Common myeloid progenitor, CD34-positive (primary cell): ENCODE measurements at regions not wholly inside any gene's neighbourhood (a gene's known extent, or its start where the extent isn't known, plus 50 kb on each side); places are given as distances from the start of the nearest gene placed in this dataset.
A peak's percentile ranks its signal among the peaks of the same experiment; 100 is the strongest.

Experiments used
- CTCF ChIA-PET: fragments of 350-600 bp; sonication (Branson Sonifier 250); formaldehyde crosslinking; loops from one replicate; lab custom pipeline; 2021; ENCODE audit warnings: antibody characterized with exemption; lab: Charles Lee
- POLR2A ChIA-PET: fragments of 350-600 bp; sonication (Branson Sonifier 250); formaldehyde crosslinking; loops from one replicate; lab custom pipeline; 2021; ENCODE audit warnings: antibody characterized with exemption; lab: Charles Lee
- DNase-seq, 3 donors: peaks; one replicate each; pipeline versions ENCODE4 v3.0.0 to v3.0.0-alpha.2; 2013
- H3K27ac ChIP-seq, 2 experiments: 1 replicate in 1 of 2; 2 replicates in 1 of 2; pipeline ENCODE4 v1.7.0; 2013; ENCODE audit warnings: inconsistent platforms in 2 of 2, low read length in 2 of 2, mild to moderate bottlenecking in 2 of 2, low read depth in 1 of 2, moderate library complexity in 1 of 2; ENCODE audit not compliant: severe bottlenecking in 2 of 2, insufficient read depth in 1 of 2, poor library complexity in 1 of 2
- H3K27me3 ChIP-seq, 5 experiments: replicated peaks in 2 of 5; 1 replicate in 3 of 5; 2 replicates in 2 of 5; pipeline versions ENCODE4 v1.6.1 to v1.7.0; 2013; ENCODE audit warnings: low read length in 4 of 5, mild to moderate bottlenecking in 2 of 5, moderate library complexity in 2 of 5, inconsistent platforms in 1 of 5; ENCODE audit not compliant: insufficient read depth in 5 of 5, control insufficient read depth in 4 of 5
- H3K36me3 ChIP-seq, 4 experiments: 1 replicate in 2 of 4; 2 replicates in 2 of 4; pipeline versions ENCODE4 v1.6.1 to v1.7.0; 2013; ENCODE audit warnings: low read length in 3 of 4, control low read depth in 1 of 4, mild to moderate bottlenecking in 1 of 4; ENCODE audit not compliant: control insufficient read depth in 4 of 4, insufficient read depth in 4 of 4
- H3K4me1 ChIP-seq, 4 experiments: 1 replicate in 3 of 4; 2 replicates in 1 of 4; pipeline versions ENCODE4 v1.6.1 to v1.7.1; 2013; ENCODE audit warnings: low read length in 3 of 4, mild to moderate bottlenecking in 3 of 4, control low read depth in 1 of 4, inconsistent platforms in 1 of 4, moderate library complexity in 1 of 4; ENCODE audit not compliant: control insufficient read depth in 4 of 4, insufficient read depth in 4 of 4; ENCODE audit errors: control extremely low read depth in 1 of 4
- H3K4me3 ChIP-seq, 7 experiments: 1 replicate in 4 of 7; 2 replicates in 3 of 7; pipeline versions ENCODE4 v1.5.1 to v1.7.0; 2013; ENCODE audit warnings: mild to moderate bottlenecking in 7 of 7, low read length in 6 of 7, moderate library complexity in 6 of 7, inconsistent platforms in 2 of 7, low read depth in 2 of 7, control low read depth in 1 of 7; ENCODE audit not compliant: insufficient read depth in 4 of 7, control insufficient read depth in 1 of 7; ENCODE audit errors: extremely low read depth in 1 of 7
- H3K9me3 ChIP-seq, 5 experiments: 1 replicate in 4 of 5; 2 replicates in 1 of 5; pipeline versions ENCODE4 v1.6.1 to v1.7.1; 2013; ENCODE audit warnings: low read length in 4 of 5, mild to moderate bottlenecking in 2 of 5, inconsistent platforms in 1 of 5, low read depth in 1 of 5, moderate library complexity in 1 of 5; ENCODE audit not compliant: control insufficient read depth in 4 of 5, insufficient read depth in 2 of 5; ENCODE audit errors: control extremely low read depth in 1 of 5
- WGBS: methylation state at CpG from one replicate; pipeline ENCODE4 v1.1.5; 2013; ENCODE audit not compliant: insufficient coverage; 5-methylcytosine and 5-hydroxymethylcytosine counted together

DNA sequence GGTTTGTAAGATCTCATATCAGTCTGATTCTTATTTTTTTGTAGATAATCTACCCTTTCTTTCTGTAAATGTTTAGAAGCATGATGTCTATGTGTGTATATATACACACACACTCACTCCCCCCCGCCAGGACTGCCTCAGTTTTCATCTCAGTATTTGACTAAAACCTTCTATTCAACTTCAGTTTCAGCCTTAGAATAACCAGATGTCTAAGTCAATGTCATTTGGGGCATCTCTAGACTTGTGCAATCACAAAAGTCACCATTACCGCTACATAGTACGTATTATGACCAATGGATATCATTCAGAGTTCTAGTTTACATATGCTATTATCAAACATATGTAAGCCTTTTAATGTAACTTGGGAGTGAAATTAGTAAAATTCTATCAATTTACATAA, 53.3 kb upstream of the BOLA1 start:
- H3K4me3 ChIP-seq, result peak overlapping the region in 2 of 7 experiments; percentile 11 to 100
- H3K4me1 ChIP-seq, result peaks cover 28 to 60% (median 53%) of the 10 kb centered on the region in 4 experiments
- H3K9me3 ChIP-seq, result no peaks in the 10 kb centered on the region
- H3K27me3 ChIP-seq, result no peaks in the 10 kb centered on the region
- CTCF ChIA-PET, result interaction anchor here (1.0 kb wide), 1 partner anchor 29 kb away, joined by 3 read pairs; no protein-coding TSS in a partner anchor
- WGBS, result no CpG with 5 or more reads among the region's 3 CpGs
- peaks cover 0 to 11% (median 6%) of the 10 kb centered on the region in 4 experiments for H3K36me3 ChIP-seq
- peak overlapping the region in 1 of 2 experiments; percentile 10 for H3K27ac ChIP-seq
- DNase-seq, result peak in 1 of 3 donors; percentile 9
- POLR2A ChIA-PET, result interaction anchor here (0.7 kb wide), 1 partner anchor 40 kb away, joined by 5 read pairs; a partner anchor contains a TSS

DNA sequence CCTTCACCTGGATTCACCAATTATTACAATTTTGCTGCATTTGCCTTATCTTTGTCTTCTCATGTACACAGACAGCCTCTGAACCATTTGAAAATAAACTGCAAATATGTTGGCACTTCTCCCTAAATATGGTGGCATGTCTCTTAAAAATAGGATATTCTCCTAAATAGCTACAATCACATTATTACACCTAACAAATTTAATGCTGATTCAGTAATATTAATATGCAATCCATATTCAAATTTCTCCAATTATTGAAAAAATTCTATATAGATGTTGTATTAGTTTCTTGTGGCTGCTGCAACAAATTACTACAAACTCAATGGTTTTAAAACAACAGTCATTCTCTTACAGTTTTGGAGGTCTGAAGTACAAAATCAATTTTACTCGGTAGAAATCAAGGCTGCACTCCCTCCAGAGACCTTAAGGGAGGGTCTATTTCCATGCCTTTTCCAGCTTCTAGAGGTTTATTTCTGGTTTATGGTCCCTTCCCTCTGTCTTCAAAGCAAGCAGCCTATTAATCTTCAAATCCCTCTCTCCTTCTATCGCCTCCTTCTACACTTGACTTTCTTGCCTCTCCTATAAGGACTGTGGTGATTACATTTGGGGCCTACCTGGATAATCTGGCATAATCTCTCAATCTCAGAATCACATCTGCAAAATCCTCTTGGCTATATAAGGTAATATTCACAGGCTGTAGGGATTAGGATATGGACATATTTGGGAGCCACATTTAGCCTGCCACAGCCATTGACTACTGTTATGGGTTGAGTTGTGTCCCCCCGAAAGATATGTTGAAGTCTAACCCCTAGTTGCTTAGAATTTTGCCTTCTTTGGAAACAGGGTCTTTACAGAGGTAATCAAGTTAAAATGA, 52.5 kb upstream of the BOLA1 start:
- no peaks in the 10 kb centered on the region for H3K9me3 ChIP-seq
- peaks cover 28 to 60% (median 53%) of the 10 kb centered on the region in 4 experiments for H3K4me1 ChIP-seq
- WGBS, result 100% methylated on average over 2 of the region's 3 CpGs
- H3K4me3 ChIP-seq, result peak overlapping the region in 1 of 7 experiments; percentile 98
- peaks cover 0 to 11% (median 6%) of the 10 kb centered on the region in 4 experiments for H3K36me3 ChIP-seq
- ChIA-PET CTCF (no interaction called here), POLR2A (no interaction called here)
- no peak overlapping the region for H3K27ac ChIP-seq
- no peaks in the 10 kb centered on the region for H3K27me3 ChIP-seq
- DNase-seq, result peak in 1 of 3 donors; percentile 10

DNA sequence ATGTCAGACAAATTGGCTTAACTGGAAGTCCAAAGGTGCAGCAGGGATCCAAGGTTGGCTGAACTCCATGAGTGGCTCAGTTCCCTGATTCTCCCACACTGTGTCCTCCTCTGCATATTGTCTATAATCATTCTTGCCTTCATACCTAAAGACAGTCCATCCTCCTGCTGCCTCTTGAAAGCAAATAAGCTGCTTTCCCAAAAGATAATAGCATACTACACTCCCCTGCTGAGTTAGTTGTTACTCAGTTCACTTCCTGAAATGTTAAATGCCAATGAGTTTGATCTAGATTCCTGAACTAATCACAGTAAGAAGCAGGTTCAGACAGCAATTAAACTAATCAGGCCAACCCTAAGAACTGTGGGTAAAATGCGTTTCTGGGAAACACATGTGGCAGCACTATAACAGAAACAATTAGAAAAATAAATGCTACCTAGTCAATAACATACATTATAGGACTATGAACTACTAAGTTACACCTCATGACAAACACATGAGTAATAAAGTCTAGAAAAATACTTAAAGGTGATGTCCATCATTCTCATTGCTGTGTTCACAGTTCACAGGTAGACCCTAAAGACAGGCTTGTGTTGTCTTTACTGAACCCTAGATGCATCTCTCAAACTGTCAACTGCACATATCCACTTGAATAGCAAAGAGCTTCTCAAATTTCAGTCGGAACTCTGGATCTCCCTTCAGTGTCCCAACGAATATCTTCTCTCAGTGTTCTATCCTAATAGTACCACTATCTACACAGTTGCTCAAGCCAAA, 50.8 kb upstream of the BOLA1 start:
- H3K27me3 ChIP-seq, result no peaks in the 10 kb centered on the region
- H3K36me3 ChIP-seq, result peaks cover 0 to 11% (median 6%) of the 10 kb centered on the region in 4 experiments
- peaks cover 28 to 60% (median 53%) of the 10 kb centered on the region in 4 experiments for H3K4me1 ChIP-seq
- peak overlapping the region in 6 of 7 experiments; percentile 63 to 98 (median 83) for H3K4me3 ChIP-seq
- 38% methylated on average over 2 of the region's 3 CpGs for WGBS
- peak in 1 of 3 donors; percentile 2 for DNase-seq
- H3K9me3 ChIP-seq, result no peaks in the 10 kb centered on the region
- ChIA-PET CTCF (no interaction called here), POLR2A (interaction anchor here (0.5 to 1.1 kb wide), 2 partner anchors 39 to 91 kb away, joined by 3 to 4 read pairs; a partner anchor contains a TSS)
- H3K27ac ChIP-seq, result peak overlapping the region; percentile 40 to 51

DNA sequence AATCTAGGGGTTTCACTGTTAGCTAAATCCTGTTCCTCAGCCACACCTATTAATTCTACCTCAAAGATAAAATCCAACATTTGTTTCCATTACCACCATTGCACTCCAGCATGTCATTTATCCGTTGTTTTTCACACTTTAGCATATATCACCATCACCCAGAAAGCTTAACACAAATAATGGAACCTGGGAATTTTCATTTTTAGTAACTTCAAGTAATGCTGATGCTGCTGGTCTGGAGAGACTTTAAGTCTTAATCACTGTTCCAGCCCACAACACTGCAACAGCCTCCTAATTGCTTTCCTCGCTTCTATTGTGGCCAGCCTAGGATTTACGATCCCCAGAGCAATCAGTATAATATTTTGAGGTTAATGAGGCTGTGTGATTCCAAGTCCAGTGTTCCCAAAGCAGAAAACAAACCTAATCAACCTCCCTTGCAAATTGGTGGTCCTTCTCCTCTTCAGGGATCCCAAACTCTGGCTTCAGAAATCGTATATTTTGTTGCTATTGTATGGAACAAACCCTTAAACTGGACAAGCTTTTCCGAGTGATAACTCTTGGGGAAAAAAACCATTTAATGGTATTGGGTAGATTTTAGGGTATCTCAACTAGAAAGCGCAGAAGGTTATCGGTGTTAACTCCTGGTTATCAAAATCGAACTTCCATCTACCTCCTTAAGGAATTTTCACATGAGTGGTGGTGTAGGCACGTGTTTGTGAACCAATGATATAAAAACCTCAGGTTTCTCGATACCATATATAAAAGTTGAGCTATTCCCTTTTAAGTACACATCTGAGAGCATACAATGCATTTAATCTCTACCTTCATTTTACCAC, 50.0 kb upstream of the BOLA1 start:
- Histone ChIP-seq H3K4me1 (peaks cover 28 to 53% (median 46%) of the 10 kb centered on the region in 4 experiments), H3K9me3 (no peaks in the 10 kb centered on the region), H3K27me3 (no peaks in the 10 kb centered on the region), H3K4me3 (peak overlapping the region in 6 of 7 experiments; percentile 63 to 98 (median 83)), H3K27ac (peak overlapping the region; percentile 51 to 86), H3K36me3 (peaks cover 0 to 11% (median 6%) of the 10 kb centered on the region in 4 experiments)
- 39% methylated on average over 2 of the region's 10 CpGs for WGBS
- DNase-seq, result no peak
- ChIA-PET POLR2A (interaction anchor here (0.5 to 1.4 kb wide), 2 partner anchors 38 to 90 kb away, joined by 3 to 5 read pairs; a partner anchor contains a TSS), CTCF (interaction anchor here (1.0 to 1.2 kb wide), 2 partner anchors 34 to 38 kb away, joined by 3 to 5 read pairs; a partner anchor contains a TSS)
